ENCODE measurements at regions not wholly inside any gene's neighbourhood (a gene's known extent, or its start where the extent isn't known, plus 50 kb on each side); places are given as distances from the start of the nearest gene placed in this dataset.

GRCh38 chr17:14006249-14006942 lies 62.9 kb upstream of the COX10 start:
- TF ChIP-seq ELF4 (IDR thresholded peaks at IDR 0.05) (no peak), BHLHE40 (IDR thresholded peaks at IDR 0.05; ENCODE audit: borderline replicate concordance) (no peak), SUZ12 (IDR thresholded peaks at IDR 0.05) (no peak), ZNF384 (IDR thresholded peaks at IDR 0.05) (no peak)
